HG03442 (cell line): ENCODE measurements at regions not wholly inside any gene's neighbourhood (a gene's known extent, or its start where the extent isn't known, plus 50 kb on each side); places are given as distances from the start of the nearest gene placed in this dataset.
"Not testable (repeated sequence)": the region's sequence is repeated elsewhere in the genome, so short reads cannot be mapped to it uniquely, and the experiment has no call there.

Experiments used
- ATAC-seq: cut with Tn5 transposase; IDR thresholded peaks from one replicate; pipeline ENCODE4 v1.9.1; 2021; ENCODE audit warnings: mild to moderate bottlenecking, moderate library complexity; ENCODE audit not compliant: unreplicated experiment

DNA sequence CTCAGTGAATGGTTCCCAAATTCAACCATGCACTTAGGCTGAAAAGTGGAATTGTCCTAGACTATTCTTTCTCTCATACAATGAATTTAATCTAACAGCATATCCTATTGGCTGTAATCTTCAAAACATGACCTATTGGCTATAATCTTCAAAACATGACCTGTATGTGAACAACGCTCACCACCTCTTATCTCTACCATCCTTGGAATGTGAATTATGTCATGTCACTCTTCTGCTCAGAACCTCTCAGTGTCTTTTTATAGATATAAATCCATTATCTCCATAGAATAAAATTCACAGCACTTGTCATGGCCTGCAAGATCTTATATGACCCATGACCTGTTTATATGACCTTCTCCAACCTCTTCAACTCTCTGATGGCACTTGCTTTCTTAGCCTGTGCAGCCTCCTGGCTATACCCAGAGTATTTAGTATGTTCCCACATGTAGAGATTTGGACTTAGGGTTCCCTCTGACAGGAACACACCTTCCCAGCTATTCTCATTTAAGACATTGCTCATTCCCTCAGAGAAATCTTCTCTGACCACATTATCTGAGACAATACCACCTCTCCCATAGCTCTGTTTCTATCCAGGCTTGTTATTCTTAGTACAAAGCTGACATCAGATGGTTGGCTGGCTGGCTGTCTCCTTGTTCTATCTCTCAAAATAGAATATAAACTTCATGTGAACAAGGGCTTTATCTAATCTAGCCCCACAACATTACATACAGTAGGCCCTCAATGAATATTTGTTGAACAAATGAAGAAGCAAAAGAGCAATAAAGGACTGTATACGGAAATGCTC lies 275.0 kb upstream of the PREP start:
- ATAC-seq: no peak

DNA sequence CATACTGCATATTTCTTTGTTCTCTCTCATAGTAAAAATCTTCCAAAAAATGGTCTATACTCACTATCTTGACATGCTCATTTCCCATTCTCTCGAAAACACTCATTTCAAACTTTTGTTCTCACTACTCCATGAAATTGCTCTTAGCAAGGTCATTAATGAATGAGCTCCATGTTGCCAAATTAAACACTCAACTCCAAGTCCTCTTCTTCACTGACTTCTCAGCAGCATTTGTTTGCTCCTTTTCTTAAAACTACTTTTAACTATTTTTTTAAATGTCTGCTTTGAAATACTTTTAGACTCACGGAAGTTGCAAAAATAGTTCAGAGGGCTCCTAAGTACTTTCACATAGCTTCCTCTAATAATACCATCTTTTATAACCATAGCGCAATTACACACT lies 274.0 kb upstream of the PREP start:
- ATAC-seq: no peak

DNA sequence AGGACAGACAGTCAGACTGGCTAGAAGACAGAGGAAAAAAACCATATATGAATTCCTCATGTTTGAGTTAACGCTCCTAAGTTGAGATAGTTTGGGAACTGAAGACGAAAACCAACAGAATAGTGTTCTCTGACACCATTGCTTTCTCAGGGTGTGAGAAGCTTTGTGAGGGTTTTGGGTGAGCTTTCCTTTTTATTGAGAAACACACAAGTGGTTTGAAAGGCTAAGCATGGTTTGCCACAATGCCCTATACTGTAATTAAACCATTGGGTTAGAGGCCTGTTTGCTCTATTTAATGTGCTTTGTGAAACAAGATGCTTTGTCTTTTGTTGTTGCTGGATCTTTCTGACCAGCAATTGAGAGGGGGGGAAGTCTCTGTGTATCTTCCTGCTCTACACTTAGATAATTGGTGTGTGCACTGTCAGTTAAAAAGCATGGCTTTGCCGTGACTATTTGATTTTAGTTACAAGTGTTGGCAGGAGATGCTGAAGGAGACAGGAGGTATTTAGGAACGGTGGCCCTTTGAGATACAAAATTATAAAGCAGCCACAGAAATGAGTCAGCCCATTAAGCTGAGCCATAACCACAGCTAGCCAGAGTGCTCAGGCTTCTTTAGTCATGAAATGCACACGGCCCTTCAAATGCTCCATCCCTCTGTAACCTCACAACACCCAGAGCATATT lies 273.0 kb upstream of the PREP start:
- peak; percentile 66 for ATAC-seq

DNA sequence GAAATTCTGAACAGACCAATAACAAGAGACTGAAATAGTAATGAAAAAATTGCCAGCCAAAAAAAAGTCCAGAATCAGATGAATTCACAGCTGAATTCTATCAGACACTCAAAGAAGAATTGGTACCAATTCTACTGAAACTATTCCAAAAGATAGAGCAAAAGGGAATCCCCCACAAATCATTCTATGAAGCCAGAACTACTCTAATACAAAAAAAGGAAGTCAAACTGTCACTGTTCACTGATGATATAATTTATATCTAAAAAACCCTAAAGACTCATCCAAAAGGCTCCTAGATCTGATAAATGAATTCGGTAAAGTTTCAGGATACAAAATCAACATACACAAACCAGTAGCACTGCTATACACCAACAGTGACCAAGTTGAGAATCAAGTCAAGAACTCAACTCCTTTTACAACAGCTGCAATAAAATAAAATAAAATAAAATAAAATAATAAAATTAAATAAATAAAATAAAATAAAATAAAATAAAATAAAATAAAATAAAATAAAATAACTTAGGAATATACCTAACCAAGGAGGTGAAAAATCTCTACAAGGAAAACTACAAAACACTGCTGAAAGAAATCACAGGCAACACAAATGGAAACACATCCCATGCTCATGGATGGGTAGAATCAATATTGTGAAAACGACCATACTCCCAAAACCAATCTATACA lies 270.1 kb upstream of the PREP start:
- ATAC-seq: not testable (repeated sequence)

DNA sequence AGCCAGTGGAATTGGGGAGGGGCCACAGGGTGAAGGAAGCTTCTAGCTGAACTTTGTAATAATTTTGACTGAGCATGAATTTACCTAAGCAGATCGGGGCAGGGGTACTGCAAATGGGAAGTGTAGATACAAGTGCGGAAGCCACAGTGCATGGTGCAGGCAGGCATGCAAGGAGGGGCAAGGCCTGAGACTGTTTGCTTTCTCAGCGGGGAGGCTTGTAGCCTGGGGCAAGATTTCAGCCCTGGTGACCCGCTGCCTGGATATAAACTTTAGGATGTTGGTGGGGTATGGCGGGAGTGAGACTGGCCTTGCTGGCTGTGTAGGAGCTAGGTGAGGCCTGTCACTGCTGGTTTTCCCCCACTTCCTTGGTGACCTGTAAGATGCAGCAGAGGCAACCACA lies 266.4 kb upstream of the PREP start:
- no peak for ATAC-seq

DNA sequence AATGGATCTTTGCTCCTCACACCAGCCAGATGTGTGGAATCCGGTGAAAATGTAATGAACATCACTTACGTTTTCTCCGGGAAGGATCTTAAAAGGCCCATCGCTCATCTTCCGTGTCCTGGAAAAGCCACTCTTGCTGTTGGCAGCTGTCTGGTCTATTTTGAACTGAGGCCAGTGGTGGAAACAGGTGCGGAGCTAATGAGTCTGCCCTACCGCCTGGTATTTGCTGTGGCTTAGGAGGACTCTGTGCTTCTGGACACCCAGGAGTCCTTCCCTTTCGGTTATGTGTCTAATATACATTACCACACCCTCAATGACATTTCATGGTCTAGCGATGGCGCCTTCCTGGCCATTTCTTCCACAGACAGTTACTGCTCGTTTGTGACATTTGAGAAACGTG lies 264.2 kb upstream of the PREP start:
- no peak for ATAC-seq

DNA sequence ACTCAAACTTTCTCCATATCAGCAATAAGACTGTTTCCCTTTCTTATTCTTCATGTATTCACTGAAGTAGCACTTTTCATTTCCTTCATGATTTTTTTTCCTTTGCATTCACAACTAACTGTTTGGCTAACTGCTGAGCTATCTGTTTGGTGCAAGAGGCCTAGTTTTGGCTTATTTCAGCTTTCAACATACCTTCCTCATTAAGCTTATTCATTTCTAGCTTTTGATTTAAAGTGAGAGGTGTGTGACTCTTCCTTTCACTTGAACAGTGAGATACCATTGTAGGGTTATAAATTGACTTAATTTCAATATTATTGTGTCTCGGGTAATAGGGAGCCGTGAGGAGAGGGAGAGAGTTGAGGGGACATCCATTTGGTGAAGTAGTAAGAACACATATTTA lies 262.0 kb upstream of the PREP start:
- ATAC-seq: no peak

DNA sequence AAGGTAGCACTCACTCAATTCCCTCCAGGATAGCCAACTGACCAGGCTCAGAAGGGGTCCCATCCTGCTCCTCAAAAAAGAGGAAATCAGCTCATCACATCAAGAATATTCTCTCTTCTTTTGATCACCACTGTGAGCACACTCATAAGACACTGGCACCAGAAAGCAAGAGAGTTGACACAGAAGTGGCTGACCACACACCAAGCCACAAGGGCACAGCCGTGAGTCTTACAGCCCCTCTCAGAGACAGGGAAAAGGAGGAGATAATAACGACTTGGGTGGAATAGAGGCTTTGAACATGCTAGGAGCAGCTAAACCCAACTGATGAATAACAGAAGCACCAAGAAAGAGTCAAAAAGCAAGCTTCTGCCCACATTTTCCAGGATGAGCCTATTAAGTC lies 249.1 kb upstream of the PREP start:
- no peak for ATAC-seq

DNA sequence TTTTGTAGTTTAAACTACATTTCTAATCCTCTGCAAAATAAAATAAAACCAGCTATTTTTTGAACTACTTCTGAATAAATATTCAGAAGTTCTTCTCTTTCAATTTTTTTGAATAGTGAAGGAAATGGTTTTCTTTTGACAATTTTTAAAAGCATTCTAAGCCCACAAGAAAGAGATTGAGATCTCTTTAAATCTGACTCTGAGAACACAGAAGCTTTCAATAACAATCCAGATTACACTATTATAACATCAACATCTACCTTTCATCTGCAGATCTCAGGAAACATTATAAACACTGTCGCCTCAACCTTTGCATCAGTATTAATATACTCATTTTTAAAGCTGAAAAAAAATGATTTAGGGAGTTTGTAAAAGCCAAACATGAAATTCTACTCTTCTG lies 247.5 kb upstream of the PREP start:
- no peak for ATAC-seq

DNA sequence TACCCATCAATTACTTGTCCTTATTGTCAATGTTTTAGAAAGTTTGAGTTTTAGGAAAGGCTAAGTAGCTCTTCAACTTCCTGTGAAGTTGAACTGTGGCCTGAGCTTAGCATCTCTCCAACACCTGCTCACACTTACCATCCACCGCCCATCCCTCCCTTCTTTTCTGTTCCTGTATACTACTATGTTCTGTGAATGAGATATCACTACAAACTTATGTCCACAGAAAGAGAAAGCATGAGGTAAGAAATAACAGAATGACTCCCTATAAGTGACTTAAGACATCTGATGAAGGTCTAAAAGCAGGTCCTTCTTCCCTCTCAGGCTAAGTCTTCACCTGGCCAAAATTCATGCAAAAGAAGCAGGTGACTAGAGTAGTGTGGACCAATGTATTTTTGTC lies 246.3 kb upstream of the PREP start:
- ATAC-seq: no peak

DNA sequence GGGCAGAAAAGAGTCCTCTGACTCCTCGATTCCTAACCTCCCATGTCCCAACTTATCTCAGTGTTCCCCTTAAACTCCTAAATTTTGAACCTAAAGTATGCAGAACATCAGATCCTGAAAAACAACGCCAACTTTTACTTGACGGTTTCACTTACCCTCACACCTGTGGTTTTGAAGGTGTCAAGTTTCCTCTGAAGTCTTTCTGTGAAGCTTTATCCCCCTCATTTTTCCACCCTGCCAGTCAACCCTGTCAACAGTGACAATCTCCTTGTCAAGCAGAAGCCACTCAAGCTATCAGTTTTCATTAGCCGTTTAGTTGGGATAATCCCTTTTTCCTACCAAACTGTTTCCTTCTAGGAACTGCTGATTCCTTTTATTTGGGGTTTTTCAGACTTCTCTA lies 245.4 kb upstream of the PREP start:
- no peak for ATAC-seq

DNA sequence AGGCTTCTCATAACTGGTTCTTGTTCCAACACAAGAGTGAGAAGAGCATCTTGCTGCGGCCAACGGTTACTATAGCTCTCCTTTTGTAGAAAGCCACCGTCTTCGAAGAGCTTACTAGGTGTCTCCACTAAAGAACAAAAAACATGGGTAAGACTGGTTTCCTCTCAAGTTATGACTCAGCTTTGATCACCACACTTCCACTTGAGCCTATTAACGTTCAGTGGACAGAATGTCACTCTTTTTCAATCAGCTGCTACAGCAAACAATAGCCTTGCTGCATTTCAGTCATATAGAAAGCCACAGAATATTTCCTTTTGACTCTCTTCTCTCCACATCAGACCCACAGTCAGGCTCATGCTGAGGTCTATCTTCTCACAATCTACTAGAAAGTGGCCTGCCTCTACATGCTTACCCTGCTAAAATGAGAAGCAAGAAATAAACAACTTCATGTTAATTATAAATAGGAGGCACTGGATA lies 243.5 kb upstream of the PREP start:
- ATAC-seq: peak; percentile 89

DNA sequence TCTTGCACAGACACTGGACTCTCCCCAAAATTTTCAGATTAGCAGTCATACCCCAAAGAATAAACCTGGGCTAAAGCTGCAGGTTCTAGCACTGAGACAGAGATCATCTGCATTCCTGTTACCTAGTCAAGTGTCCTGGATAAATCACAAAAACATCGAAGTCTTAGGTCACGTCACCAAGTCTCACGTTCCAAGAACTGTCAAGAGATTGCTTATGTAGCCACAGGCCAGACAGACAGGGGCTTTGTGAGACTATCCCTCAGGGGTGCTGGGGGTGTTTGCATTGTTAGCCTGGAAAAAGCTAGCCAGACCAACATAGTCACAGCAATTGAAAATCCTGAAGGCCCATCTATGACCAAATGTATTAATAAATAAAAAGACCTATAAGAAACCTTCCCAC lies 243.1 kb upstream of the PREP start:
- ATAC-seq: no peak

DNA sequence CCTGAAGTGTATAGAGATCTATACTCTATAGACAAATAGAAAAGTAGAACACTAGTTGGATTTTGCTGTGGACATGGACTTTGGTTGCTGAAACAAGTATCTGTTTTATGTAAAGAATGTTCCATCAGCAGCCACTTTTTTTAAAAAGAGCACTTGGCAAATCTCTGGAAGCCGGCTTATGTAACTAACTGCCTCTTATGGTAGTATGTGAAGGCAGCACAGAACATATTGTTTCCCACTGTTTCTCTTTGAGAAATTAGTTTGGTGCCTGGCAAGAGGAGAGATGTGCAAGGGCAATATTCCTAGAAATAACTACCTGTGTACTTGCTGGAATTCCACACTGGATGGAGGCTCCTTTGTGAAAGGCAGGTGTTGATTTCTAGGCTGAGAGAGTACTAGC lies 242.3 kb upstream of the PREP start:
- no peak for ATAC-seq

DNA sequence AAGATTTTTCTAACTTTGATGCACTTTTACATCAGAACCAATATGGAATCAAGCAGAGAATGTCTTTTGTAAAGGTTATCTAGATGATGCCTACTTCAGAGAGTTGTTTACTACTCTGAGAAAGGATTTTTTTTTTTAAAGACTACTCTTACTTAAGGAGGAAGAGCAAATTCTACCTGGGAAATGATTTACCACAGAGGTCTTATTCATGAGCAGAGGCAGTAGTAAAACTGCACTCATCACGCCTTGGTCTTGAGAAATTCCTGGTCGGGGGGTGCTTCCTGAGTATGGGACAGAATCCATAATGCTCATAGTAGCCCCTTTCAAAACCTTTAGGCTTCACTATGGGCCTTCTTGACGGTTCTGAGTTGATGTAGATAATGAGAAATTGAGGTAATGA lies 241.8 kb upstream of the PREP start:
- no peak for ATAC-seq

DNA sequence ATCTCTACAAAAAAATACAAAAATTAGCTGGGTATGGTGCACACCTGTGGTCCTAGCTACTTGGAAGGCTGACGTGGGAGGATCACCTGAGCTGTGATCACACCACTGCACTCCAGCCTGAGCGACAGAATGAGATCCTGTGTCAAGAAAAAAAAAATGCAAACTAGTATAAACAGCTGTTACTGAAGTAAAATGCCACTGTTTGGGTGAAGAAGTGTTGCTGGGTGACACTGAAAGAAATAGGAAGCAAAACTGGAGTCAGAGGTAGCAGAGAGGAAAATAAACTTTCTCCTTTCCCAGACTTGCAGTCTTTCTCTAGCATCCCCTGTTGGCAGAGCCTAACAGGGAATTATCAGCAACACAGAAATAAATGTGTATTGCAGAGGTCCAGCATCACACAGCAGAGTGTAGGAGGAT lies 241.2 kb upstream of the PREP start:
- ATAC-seq: no peak

DNA sequence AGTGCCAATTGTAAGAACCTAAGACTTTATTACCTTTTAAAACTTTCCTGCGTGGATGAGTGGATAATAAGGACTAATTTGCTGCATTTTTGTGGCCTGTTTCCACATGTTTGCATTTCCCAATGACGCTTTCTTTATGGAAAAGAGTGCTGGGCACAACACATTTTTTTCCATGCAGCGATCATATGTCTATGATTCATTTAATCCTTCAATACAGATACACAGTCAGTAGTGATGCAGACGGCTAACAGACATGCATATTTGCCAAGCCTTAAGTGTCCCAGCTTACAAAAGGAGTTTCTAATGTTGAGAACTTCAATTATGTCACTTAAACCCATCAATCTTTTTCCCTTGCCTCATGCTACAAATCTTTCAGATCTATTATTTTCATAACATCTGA lies 239.8 kb upstream of the PREP start:
- no peak for ATAC-seq

DNA sequence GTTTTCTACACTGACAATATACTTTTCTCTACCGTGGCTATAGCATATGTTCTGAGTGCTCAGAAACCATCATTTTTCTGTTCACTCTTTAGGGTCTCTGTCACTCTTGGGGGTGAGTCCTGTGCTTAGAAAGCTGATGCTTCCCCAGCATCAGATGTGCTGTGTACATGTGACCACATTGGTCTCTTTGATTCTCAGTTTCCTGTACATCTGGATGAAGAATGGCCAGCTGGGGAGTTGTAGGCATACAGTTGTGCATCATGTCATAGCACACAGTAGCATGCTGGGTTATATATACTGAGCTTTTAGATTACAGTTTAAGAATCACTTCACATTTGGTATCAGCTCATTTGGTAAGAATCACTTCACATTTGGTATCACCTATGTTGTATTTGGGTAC lies 238.6 kb upstream of the PREP start:
- no peak for ATAC-seq

DNA sequence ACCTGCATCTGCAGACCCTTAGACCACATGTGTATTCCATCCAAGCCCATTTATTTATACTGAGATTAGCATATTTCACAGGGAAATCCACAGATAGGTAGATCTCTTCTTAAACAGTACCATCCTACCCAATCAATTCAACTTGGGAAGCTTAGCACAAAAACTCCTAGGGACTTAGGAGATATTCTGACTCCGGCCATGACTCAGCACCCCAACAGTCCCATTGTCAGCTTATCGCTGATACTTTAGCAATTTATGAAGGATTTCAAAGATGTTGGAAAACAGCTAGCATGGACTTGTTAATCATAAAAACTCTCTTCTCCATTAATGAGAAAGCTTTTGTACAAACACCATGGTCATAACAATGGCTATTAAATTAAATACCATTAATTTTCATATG lies 236.2 kb upstream of the PREP start:
- ATAC-seq: no peak

DNA sequence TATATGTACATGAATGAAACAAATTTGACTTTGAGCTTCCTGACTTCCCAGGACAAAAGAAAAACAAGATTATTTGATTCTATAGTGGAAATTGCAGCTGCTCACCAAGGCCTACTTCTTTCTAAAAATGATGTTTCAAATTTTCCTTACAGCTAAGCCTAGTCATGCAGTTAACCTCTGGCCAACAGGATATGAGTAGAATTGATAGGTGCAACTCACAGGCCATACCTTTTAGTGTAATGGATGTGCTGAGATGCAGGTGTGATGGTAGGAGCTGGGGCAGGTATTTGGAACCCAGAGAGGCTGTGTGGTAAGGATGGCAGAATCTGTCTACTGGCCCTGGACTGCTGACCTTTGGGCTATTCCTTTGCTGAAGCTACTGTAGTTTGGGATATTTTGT lies 230.9 kb upstream of the PREP start:
- no peak for ATAC-seq

DNA sequence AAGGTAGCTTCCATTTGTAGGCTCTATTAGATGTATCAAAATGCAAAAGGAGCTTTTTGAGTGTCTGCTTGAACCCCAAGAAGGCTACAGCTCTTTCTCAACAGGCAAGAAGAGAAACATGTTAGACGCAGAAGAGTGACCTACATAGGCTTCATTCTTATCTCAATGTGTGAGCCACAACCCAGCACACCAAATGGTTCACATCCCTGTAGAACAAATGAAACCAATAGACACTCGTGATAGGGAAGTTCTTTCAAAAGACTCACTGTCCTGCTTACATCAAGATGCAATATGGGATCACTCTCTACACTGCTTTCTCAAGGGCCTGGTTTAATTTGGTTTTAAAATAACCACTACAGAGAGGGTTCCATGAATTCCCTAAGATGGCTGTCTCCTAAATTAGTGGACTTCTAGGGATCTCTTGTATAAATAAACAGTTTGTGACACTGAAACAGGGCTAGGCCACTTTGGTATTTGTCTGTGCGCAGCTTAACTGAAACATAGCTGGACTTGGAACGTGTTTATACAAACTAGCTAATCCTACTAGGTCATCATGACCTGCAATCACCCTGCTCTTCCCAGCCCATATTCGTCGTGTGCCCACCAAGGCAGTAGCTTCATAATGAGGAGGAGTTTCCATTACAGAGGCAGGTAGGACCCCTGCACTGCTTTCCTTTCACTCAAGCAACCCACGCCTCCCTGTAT lies 225.4 kb upstream of the PREP start:
- no peak for ATAC-seq
